ENCODE measurements at regions not wholly inside any gene's neighbourhood (a gene's known extent, or its start where the extent isn't known, plus 50 kb on each side); places are given as distances from the start of the nearest gene placed in this dataset.

DNA sequence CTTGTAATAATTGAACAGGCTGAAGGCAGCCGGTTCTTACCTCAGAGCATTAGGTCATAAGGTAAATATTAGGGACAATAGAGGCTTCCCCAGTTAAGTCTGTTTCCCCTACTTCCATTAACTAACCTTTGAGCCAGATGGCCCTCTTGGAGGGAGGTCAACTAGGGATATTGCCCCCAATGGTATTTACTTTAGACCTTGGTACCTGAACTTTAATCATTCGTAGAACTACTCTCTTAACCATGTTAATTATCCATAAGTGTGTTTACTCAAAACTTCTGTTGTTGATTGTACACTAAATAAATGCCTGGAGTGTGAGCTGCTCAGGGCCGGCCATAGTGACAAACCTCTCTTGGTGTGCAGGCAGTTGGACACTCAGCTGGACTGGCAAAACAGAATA lies 1843.5 kb upstream of the AGA start:
- DNase-seq (ENCODE audit: low spot score in 2 of 2), result no peak
- no peak for TF ChIP-seq POLR2A (IDR thresholded peaks at IDR 0.05)
- TF ChIP-seq, protein P1, sequence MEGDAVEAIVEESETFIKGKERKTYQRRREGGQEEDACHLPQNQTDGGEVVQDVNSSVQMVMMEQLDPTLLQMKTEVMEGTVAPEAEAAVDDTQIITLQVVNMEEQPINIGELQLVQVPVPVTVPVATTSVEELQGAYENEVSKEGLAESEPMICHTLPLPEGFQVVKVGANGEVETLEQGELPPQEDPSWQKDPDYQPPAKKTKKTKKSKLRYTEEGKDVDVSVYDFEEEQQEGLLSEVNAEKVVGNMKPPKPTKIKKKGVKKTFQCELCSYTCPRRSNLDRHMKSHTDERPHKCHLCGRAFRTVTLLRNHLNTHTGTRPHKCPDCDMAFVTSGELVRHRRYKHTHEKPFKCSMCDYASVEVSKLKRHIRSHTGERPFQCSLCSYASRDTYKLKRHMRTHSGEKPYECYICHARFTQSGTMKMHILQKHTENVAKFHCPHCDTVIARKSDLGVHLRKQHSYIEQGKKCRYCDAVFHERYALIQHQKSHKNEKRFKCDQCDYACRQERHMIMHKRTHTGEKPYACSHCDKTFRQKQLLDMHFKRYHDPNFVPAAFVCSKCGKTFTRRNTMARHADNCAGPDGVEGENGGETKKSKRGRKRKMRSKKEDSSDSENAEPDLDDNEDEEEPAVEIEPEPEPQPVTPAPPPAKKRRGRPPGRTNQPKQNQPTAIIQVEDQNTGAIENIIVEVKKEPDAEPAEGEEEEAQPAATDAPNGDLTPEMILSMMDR (IDR thresholded peaks at IDR 0.05), result no peak
- H3K4me3 ChIP-seq (ENCODE audit: low read depth, poor library complexity, severe bottlenecking), result no peak overlapping the region
- WGBS, 2 donors, result 79 to 84% methylated on average over 3 of the region's 3 CpGs
- intact Hi-C loops (cut with DNase I; ENCODE audit: low total_unique reads), result no loop called here

- intact Hi-C loops (cut with DNase I; ENCODE audit: low total_unique reads), result no loop called here
- no peak overlapping the region for H3K4me3 ChIP-seq (ENCODE audit: low read depth, poor library complexity, severe bottlenecking)
- TF ChIP-seq, protein P1 (IDR thresholded peaks at IDR 0.05), result no peak
- no peak for TF ChIP-seq POLR2A (IDR thresholded peaks at IDR 0.05)
- DNase-seq (ENCODE audit: low spot score in 2 of 2), result no peak
Observed at GRCh38 chr4:179291657-179292056, 1849.4 kb upstream of the AGA start.

- no peak overlapping the region for H3K4me3 ChIP-seq (ENCODE audit: low read depth, poor library complexity, severe bottlenecking)
- intact Hi-C loops (cut with DNase I; ENCODE audit: low total_unique reads), result no loop called here
- WGBS, 2 donors, result 14 to 15% methylated on average over 1 of the region's 1 CpG
- no peak for TF ChIP-seq POLR2A (IDR thresholded peaks at IDR 0.05)
- TF ChIP-seq, protein P1 (IDR thresholded peaks at IDR 0.05), result no peak
- no peak for DNase-seq (ENCODE audit: low spot score in 2 of 2)
Observed at GRCh38 chr4:179292468-179292867, 1850.2 kb upstream of the AGA start.

GRCh38 chr4:179307297-179308136 lies 1865.3 kb upstream of the AGA start:
- 76 to 80% methylated on average over 4 of the region's 4 CpGs for WGBS, 2 donors
- TF ChIP-seq, protein P1 (IDR thresholded peaks at IDR 0.05), result no peak
- TF ChIP-seq POLR2A (IDR thresholded peaks at IDR 0.05), result no peak
- DNase-seq (ENCODE audit: low spot score in 2 of 2), result no peak
- intact Hi-C loops (cut with DNase I; ENCODE audit: low total_unique reads), result loop anchor here (10.0 kb wide), 1 partner anchor 1743 kb away; no protein-coding TSS in a partner anchor
- H3K4me3 ChIP-seq (ENCODE audit: low read depth, poor library complexity, severe bottlenecking), result no peak overlapping the region

- TF ChIP-seq, protein P1 (IDR thresholded peaks at IDR 0.05), result no peak
- TF ChIP-seq POLR2A (IDR thresholded peaks at IDR 0.05), result no peak
- DNase-seq (ENCODE audit: low spot score in 2 of 2), result no peak
- intact Hi-C loops (cut with DNase I; ENCODE audit: low total_unique reads), result no loop called here
- H3K4me3 ChIP-seq (ENCODE audit: low read depth, poor library complexity, severe bottlenecking), result no peak overlapping the region
- 73 to 100% methylated on average over 1 of the region's 1 CpG for WGBS, 2 donors
Observed at GRCh38 chr4:179313823-179314222, 1871.6 kb upstream of the AGA start.

DNA sequence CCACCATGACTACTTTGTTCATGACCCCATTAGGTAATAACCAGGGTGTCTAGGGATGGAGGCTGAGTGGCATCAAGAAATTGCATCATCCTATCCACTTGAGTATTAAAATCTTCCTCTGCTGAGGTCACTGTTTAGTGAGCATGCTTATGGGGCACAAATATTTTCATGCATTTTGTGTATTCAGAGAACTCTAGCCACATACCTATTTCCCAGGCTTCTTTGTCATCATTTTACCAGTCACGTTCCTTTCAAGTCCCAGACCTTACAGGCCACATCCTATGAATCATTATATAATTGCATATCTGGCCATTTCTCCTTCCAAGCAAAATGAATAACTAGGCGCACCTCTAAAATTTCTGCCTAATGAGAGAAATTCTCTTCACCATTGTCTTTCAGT lies 1882.9 kb upstream of the AGA start:
- H3K4me3 ChIP-seq (ENCODE audit: low read depth, poor library complexity, severe bottlenecking), result no peak overlapping the region
- TF ChIP-seq, protein P1 (IDR thresholded peaks at IDR 0.05), result no peak
- no peak for TF ChIP-seq POLR2A (IDR thresholded peaks at IDR 0.05)
- DNase-seq (ENCODE audit: low spot score in 2 of 2), result no peak
- 88 to 89% methylated on average over 2 of the region's 2 CpGs for WGBS, 2 donors
- intact Hi-C loops (cut with DNase I; ENCODE audit: low total_unique reads), result no loop called here
